GM23338 (cell line): ENCODE measurements at regions not wholly inside any gene's neighbourhood (a gene's known extent, or its start where the extent isn't known, plus 50 kb on each side); places are given as distances from the start of the nearest gene placed in this dataset.

Source experiments
- CREB1 ChIP-seq: fragments of 250-450 bp; sonication (Bioruptor Pico); IDR thresholded peaks from 2 replicates; pipeline ENCODE4 v1.5.0; 2020; ENCODE audit warnings: low read depth, mild to moderate bottlenecking, moderate library complexity
- CTCF ChIP-seq, 2 experiments: fragments of 200-600 bp in 1 of 2; sonication (generic) in 1 of 2; conservative IDR thresholded peaks; 2 replicates each; pipeline versions ENCODE4 v1.5.1 to v1.6.1; 2016 to 2017; ENCODE audit warnings: antibody characterized with exemption in 2 of 2, low read depth in 2 of 2, mild to moderate bottlenecking in 2 of 2, moderate library complexity in 1 of 2
- EZH2 ChIP-seq: fragments of 200-600 bp; sonication (generic); IDR thresholded peaks from one replicate; pipeline ENCODE4 v1.8.0; 2017; ENCODE audit warnings: antibody characterized with exemption, mild to moderate bottlenecking, low read depth; ENCODE audit not compliant: unreplicated experiment
- EZH2phosphoT487 ChIP-seq: fragments of 200-600 bp; sonication (generic); IDR thresholded peaks from one replicate; pipeline ENCODE4 v1.8.1; 2018; ENCODE audit warnings: antibody characterized with exemption; ENCODE audit not compliant: unreplicated experiment
- NANOG ChIP-seq: IDR thresholded peaks from 2 replicates; pipeline ENCODE4 v1.6.1; 2016; ENCODE audit warnings: antibody characterized with exemption, borderline replicate concordance
- POLR2AphosphoS5 ChIP-seq: IDR thresholded peaks from 2 replicates; pipeline ENCODE4 v1.6.1; 2016; ENCODE audit warnings: antibody characterized with exemption, low read depth
- REST ChIP-seq: IDR thresholded peaks from one replicate; pipeline ENCODE4 v1.6.1; 2018; ENCODE audit warnings: antibody characterized with exemption; ENCODE audit not compliant: unreplicated experiment
- STAT1 ChIP-seq: IDR thresholded peaks from one replicate; pipeline ENCODE4 v1.6.1; 2016; ENCODE audit warnings: antibody characterized with exemption; ENCODE audit not compliant: unreplicated experiment
- TF ChIP-seq, protein P1 (sequence below): IDR thresholded peaks from 2 replicates; pipeline ENCODE4 v1.6.1; 2016; ENCODE audit warnings: antibody characterized with exemption

DNA sequence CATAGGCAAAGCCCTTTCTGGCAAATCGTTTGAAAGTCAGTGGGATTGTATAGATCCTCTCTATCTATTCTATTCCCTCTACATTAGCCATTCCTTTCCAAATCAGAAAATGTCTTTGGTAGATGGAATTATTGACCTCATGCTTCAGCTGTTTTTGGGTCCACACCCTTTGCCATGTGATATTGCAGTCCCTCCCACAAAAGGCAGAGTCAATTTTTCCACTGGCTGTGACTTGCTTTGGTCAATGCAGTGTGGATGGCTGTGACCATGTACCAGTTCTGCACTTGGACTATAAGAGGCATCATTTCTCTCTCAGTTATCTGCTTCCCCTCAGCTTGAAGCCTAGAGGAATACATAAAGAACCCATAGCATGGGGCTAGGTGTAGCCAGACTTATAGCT, 332.9 kb downstream of the PTEN start:
- TF ChIP-seq POLR2AphosphoS5 (no peak), NANOG (no peak), EZH2 (no peak), CTCF (conservative IDR thresholded peaks at IDR 0.05; ENCODE audit: low read depth in 2 of 2) (no peak), CREB1 (no peak), EZH2phosphoT487 (no peak), STAT1 (no peak), REST (no peak)
- TF ChIP-seq, protein P1, sequence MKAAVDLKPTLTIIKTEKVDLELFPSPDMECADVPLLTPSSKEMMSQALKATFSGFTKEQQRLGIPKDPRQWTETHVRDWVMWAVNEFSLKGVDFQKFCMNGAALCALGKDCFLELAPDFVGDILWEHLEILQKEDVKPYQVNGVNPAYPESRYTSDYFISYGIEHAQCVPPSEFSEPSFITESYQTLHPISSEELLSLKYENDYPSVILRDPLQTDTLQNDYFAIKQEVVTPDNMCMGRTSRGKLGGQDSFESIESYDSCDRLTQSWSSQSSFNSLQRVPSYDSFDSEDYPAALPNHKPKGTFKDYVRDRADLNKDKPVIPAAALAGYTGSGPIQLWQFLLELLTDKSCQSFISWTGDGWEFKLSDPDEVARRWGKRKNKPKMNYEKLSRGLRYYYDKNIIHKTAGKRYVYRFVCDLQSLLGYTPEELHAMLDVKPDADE: no peak
